Activated naive CD8-positive, alpha-beta T cell treated with anti-CD3 and anti-CD28 coated beads, Interleukin-2, amount 50 U/mL, for 24 hours (primary cell): ENCODE measurements at regions not wholly inside any gene's neighbourhood (a gene's known extent, or its start where the extent isn't known, plus 50 kb on each side); places are given as distances from the start of the nearest gene placed in this dataset.

Experiments
- ATAC-seq: fragments of 150-1000 bp; cut with Tn5 transposase; one replicate; pipeline ENCODE4 v1.10.0; 2021
- DNase-seq: peaks from one replicate; pipeline ENCODE4 v3.0.0; 2021
- H3K27ac Mint-ChIP-seq: one replicate; pipeline ENCODE4 v1.8.0; 2021; ENCODE audit warnings: mild to moderate bottlenecking, mixed read lengths
- H3K27me3 Mint-ChIP-seq: one replicate; pipeline ENCODE4 v1.8.0; 2021; ENCODE audit warnings: mixed read lengths
- H3K36me3 Mint-ChIP-seq: one replicate; pipeline ENCODE4 v1.8.0; 2021; ENCODE audit warnings: low read depth, mixed read lengths
- H3K4me1 Mint-ChIP-seq: one replicate; pipeline ENCODE4 v1.8.0; 2021; ENCODE audit warnings: mixed read lengths
- H3K4me3 Mint-ChIP-seq: one replicate; pipeline ENCODE4 v1.8.0; 2021; ENCODE audit warnings: mild to moderate bottlenecking, moderate library complexity, mixed read lengths
- H3K9me3 Mint-ChIP-seq: one replicate; pipeline ENCODE4 v1.8.0; 2021; ENCODE audit warnings: mixed read lengths

- no peak overlapping the region for H3K4me3 Mint-ChIP-seq
- no peaks in the 10 kb centered on the region for H3K9me3 Mint-ChIP-seq
- no peak overlapping the region for H3K27ac Mint-ChIP-seq
- DNase-seq = no peak
- H3K27me3 Mint-ChIP-seq = no peaks in the 10 kb centered on the region
- no peaks in the 10 kb centered on the region for H3K36me3 Mint-ChIP-seq
- no peaks in the 10 kb centered on the region for H3K4me1 Mint-ChIP-seq
- no peak for ATAC-seq
Observed at GRCh38 chr22:47691152-47691895, 928.9 kb downstream of the TBC1D22A start.

DNA sequence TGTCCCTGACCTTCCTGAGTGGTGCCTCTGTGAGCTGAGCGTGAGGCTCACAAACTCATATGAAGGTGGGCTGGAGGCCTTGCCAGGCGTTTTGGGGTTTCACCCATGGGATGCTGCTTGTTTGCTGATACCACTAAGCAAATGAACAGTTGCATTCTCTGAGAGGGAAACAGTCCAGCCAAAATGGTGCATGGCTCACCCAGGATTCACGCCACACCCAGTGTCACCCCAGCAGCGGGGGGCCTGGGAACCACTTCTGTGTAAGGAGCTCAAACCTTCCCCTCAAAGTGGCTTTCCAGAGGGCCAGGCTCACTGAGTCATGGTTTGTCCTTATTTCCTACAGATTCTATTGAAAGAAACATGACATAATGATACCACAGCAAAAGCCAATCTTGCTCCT, 928.1 kb downstream of the TBC1D22A start:
- H3K27me3 Mint-ChIP-seq = no peaks in the 10 kb centered on the region
- ATAC-seq (no peak), DNase-seq (no peak)
- no peaks in the 10 kb centered on the region for H3K36me3 Mint-ChIP-seq
- no peaks in the 10 kb centered on the region for H3K4me1 Mint-ChIP-seq
- no peak overlapping the region for H3K27ac Mint-ChIP-seq
- H3K4me3 Mint-ChIP-seq = no peak overlapping the region
- no peaks in the 10 kb centered on the region for H3K9me3 Mint-ChIP-seq

- ATAC-seq (no peak), DNase-seq (no peak)
- Mint-ChIP-seq H3K4me1 (no peaks in the 10 kb centered on the region), H3K4me3 (no peak overlapping the region), H3K9me3 (no peaks in the 10 kb centered on the region), H3K36me3 (no peaks in the 10 kb centered on the region), H3K27me3 (no peaks in the 10 kb centered on the region), H3K27ac (no peak overlapping the region)
Observed at GRCh38 chr22:47690166-47690565, 927.7 kb downstream of the TBC1D22A start.

- ATAC-seq (no peak), DNase-seq (no peak)
- Mint-ChIP-seq H3K9me3 (peaks cover 9% of the 10 kb centered on the region), H3K4me1 (no peaks in the 10 kb centered on the region), H3K27ac (no peak overlapping the region), H3K4me3 (no peak overlapping the region), H3K27me3 (no peaks in the 10 kb centered on the region), H3K36me3 (peaks cover 4% of the 10 kb centered on the region)
Observed at GRCh38 chr22:47687776-47688175, 925.3 kb downstream of the TBC1D22A start.

DNA sequence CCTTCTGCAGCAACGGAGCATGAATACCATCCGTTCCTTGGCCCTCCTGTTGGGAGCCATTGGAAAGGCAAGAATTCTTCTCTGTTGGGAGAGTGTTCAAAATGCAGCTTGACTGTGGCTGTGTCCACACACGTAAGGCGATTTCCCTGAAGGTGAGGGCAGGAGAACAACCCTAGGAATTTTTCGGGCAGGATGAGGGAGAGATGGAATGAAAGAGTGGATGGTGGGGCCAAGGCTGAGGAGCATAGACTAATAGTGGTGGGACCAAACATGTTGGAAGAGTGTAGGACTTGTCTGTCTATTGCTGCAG, 924.9 kb downstream of the TBC1D22A start:
- H3K36me3 Mint-ChIP-seq = peaks cover 4% of the 10 kb centered on the region
- no peak for DNase-seq
- no peaks in the 10 kb centered on the region for H3K27me3 Mint-ChIP-seq
- H3K4me3 Mint-ChIP-seq = no peak overlapping the region
- ATAC-seq = no peak
- no peaks in the 10 kb centered on the region for H3K4me1 Mint-ChIP-seq
- H3K9me3 Mint-ChIP-seq = peaks cover 9% of the 10 kb centered on the region
- no peak overlapping the region for H3K27ac Mint-ChIP-seq

DNA sequence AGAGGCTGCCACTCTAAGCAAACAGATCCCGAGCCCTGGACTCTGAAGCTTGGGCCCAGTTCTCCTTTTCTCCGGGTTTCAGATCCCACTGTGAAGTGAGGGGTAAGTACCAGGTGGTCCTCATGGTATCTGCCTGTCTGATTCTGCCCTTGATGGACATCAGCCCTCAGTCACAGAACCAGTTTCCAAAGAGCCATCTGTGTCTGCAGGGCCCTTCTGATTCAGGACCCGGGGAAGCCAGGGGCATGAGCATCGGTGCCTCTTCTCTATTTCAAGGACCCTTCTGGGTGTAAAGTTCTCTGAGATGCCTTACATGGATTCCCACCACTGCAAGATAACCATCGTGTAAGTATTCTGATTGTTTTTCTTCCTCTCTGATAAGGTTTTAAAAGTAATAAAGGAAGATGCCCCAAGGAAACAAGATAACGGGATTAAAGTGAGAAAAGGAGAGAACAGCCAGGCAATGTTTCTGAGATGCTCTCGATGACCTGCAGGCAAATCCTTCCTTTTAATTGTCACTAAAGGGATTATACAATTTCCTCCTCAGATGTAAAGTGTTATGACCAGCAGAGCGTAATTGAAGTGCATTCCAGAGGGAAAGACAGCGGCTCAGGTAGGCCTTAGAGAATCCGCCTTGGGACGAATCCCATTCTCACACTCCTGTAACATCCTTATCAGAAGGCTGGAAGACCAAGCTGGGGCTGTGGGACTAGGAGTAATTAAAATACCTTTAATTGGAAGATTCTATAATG, 924.3 kb downstream of the TBC1D22A start:
- Mint-ChIP-seq H3K27ac (no peak overlapping the region), H3K9me3 (peaks cover 9% of the 10 kb centered on the region), H3K4me3 (no peak overlapping the region), H3K4me1 (no peaks in the 10 kb centered on the region), H3K27me3 (no peaks in the 10 kb centered on the region), H3K36me3 (peaks cover 4% of the 10 kb centered on the region)
- ATAC-seq (no peak), DNase-seq (no peak)

GRCh38 chr22:47681411-47682165, 919.1 kb downstream of the TBC1D22A start:
- H3K4me1 Mint-ChIP-seq = no peaks in the 10 kb centered on the region
- H3K4me3 Mint-ChIP-seq = no peak overlapping the region
- peaks cover 14% of the 10 kb centered on the region for H3K9me3 Mint-ChIP-seq
- no peak overlapping the region for H3K27ac Mint-ChIP-seq
- H3K27me3 Mint-ChIP-seq = peaks cover 4% of the 10 kb centered on the region
- no peak for ATAC-seq
- DNase-seq = no peak
- H3K36me3 Mint-ChIP-seq = peaks cover 4% of the 10 kb centered on the region

- H3K27ac Mint-ChIP-seq = no peak overlapping the region
- no peak for ATAC-seq
- peaks cover 8% of the 10 kb centered on the region for H3K9me3 Mint-ChIP-seq
- peaks cover 2% of the 10 kb centered on the region for H3K36me3 Mint-ChIP-seq
- H3K27me3 Mint-ChIP-seq = peaks cover 4% of the 10 kb centered on the region
- no peak overlapping the region for H3K4me3 Mint-ChIP-seq
- H3K4me1 Mint-ChIP-seq = no peaks in the 10 kb centered on the region
- DNase-seq = no peak
Observed at GRCh38 chr22:47678636-47679287, 916.3 kb downstream of the TBC1D22A start.

DNA sequence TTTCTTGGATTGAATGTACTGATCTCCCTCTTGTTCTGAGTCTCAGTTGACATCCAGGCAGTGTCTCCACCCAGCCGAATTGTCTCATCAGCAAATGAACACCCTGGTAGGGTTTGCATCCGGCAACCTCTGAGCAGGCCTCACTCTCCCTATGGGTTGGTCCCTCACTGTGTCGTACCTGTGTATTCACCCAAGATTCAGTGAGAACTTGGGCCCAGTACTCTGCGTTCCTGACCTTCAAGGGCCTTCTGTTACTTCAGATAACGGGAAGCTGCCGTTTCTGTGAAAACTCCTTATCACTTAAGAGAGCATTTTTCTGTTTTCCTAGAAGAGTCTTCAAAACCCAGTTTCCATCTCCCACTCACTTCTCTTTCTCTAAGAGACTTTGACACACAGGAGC, 915.6 kb downstream of the TBC1D22A start:
- ATAC-seq (no peak), DNase-seq (no peak)
- H3K27me3 Mint-ChIP-seq = peaks cover 4% of the 10 kb centered on the region
- no peak overlapping the region for H3K4me3 Mint-ChIP-seq
- no peaks in the 10 kb centered on the region for H3K4me1 Mint-ChIP-seq
- H3K9me3 Mint-ChIP-seq = peaks cover 5% of the 10 kb centered on the region
- no peaks in the 10 kb centered on the region for H3K36me3 Mint-ChIP-seq
- H3K27ac Mint-ChIP-seq = no peak overlapping the region

DNA sequence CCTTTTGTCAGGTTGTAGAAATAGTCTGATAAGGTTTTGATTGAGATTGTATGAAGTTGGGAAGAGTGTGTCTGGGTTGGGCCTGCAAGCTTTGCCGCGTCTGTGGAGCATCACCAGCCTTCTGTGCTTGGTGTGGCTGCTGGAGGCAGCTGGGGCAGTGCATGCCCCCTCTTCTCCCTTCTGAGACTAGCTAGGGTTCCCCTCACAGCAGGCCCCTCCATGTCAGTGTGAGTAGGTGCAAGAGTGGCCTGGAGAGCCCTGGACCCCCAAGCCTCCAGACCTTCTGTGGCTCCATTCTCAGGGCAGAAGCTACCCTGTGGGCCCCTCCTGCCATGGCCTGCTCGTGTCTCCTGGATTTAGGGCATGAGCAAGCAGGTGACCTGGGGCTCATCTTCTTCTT, 914.2 kb downstream of the TBC1D22A start:
- Mint-ChIP-seq H3K4me3 (no peak overlapping the region), H3K9me3 (peaks cover 5% of the 10 kb centered on the region), H3K36me3 (no peaks in the 10 kb centered on the region), H3K4me1 (no peaks in the 10 kb centered on the region), H3K27me3 (peaks cover 4% of the 10 kb centered on the region), H3K27ac (no peak overlapping the region)
- ATAC-seq (no peak), DNase-seq (no peak)

GRCh38 chr22:47674600-47674999, 912.1 kb downstream of the TBC1D22A start:
- ATAC-seq = no peak
- peaks cover 7% of the 10 kb centered on the region for H3K9me3 Mint-ChIP-seq

GRCh38 chr22:47673557-47673956, 911.1 kb downstream of the TBC1D22A start:
- no peak overlapping the region for H3K4me3 Mint-ChIP-seq
- ATAC-seq (no peak), DNase-seq (no peak)
- H3K36me3 Mint-ChIP-seq = no peaks in the 10 kb centered on the region
- H3K27me3 Mint-ChIP-seq = no peaks in the 10 kb centered on the region
- peaks cover 5% of the 10 kb centered on the region for H3K9me3 Mint-ChIP-seq
- no peak overlapping the region for H3K27ac Mint-ChIP-seq
- no peaks in the 10 kb centered on the region for H3K4me1 Mint-ChIP-seq

More at GRCh38 chr22:47674600-47674999, 912.1 kb downstream of the TBC1D22A start:
- DNase-seq = no peak
- no peaks in the 10 kb centered on the region for H3K36me3 Mint-ChIP-seq
- H3K4me3 Mint-ChIP-seq = no peak overlapping the region
- H3K4me1 Mint-ChIP-seq = no peaks in the 10 kb centered on the region
- H3K27me3 Mint-ChIP-seq = peaks cover 2% of the 10 kb centered on the region
- no peak overlapping the region for H3K27ac Mint-ChIP-seq

GRCh38 chr22:47672526-47672925, 910.1 kb downstream of the TBC1D22A start:
- Mint-ChIP-seq H3K9me3 (peaks cover 5% of the 10 kb centered on the region), H3K27ac (no peak overlapping the region), H3K4me3 (no peak overlapping the region), H3K36me3 (no peaks in the 10 kb centered on the region), H3K4me1 (no peaks in the 10 kb centered on the region), H3K27me3 (no peaks in the 10 kb centered on the region)
- DNase-seq = no peak
- ATAC-seq = no peak

GRCh38 chr22:47665151-47665550, 902.7 kb downstream of the TBC1D22A start:
- Mint-ChIP-seq H3K4me3 (no peak overlapping the region), H3K4me1 (no peaks in the 10 kb centered on the region), H3K27ac (no peak overlapping the region), H3K27me3 (no peaks in the 10 kb centered on the region), H3K9me3 (no peaks in the 10 kb centered on the region), H3K36me3 (no peaks in the 10 kb centered on the region)
- DNase-seq (no peak), ATAC-seq (no peak)
